Prostate gland (tissue), 2 donors: ENCODE measurements at regions not wholly inside any gene's neighbourhood (a gene's known extent, or its start where the extent isn't known, plus 50 kb on each side); places are given as distances from the start of the nearest gene placed in this dataset.

Source experiments
- DNase-seq: peaks from one replicate; pipeline ENCODE4 v3.0.0-alpha.2; 2019; ENCODE audit warnings: low spot score
- H3K27ac ChIP-seq, 2 donors: fragments of 200-600 bp; sonication (generic); 2 replicates each; pipeline ENCODE4 v1.5.1; 2017 to 2019
- H3K27me3 ChIP-seq: fragments of 200-600 bp; sonication (generic); replicated peaks from 2 replicates; pipeline ENCODE4 v1.5.1; 2019; ENCODE audit not compliant: insufficient read depth
- H3K36me3 ChIP-seq, 2 donors: fragments of 200-600 bp; sonication (generic); 1 replicate in 1 of 2; 2 replicates in 1 of 2; pipeline versions ENCODE4 v1.5.1 to v1.8.1; 2017 to 2019
- H3K4me1 ChIP-seq: fragments of 200-600 bp; sonication (generic); replicated peaks from 2 replicates; pipeline ENCODE4 v1.5.1; 2019
- H3K4me3 ChIP-seq, 2 donors: fragments of 200-600 bp; sonication (generic); 2 replicates each; pipeline ENCODE4 v1.5.1; 2017 to 2019
- H3K9me3 ChIP-seq: fragments of 200-600 bp; sonication (generic); 2 replicates; pipeline ENCODE4 v1.5.1; 2017
- POLR2A ChIP-seq: fragments of 450-650 bp; IDR thresholded peaks from one replicate; pipeline ENCODE4 v1.6.1; 2016; ENCODE audit warnings: antibody characterized with exemption, mild to moderate bottlenecking
- POLR2AphosphoS5 ChIP-seq: sonication (generic); formaldehyde crosslinking; IDR thresholded peaks from one replicate; pipeline ENCODE4 v1.6.1; 2017; ENCODE audit warnings: antibody characterized with exemption
- WGBS: methylation state at CpG from one replicate; pipeline ENCODE4 v1.1.5; 2018; 5-methylcytosine and 5-hydroxymethylcytosine counted together
- intact Hi-C: fragments of 100-400 bp; cut with DNase I; formaldehyde crosslinking; loops from one replicate; pipeline ENCODE4 v1.14.2; 2022
- TF ChIP-seq, protein P1 (sequence below), 4 experiments: fragments of 200-600 bp in 2 of 4; fragments of 450-650 bp in 2 of 4; sonication (generic) in 2 of 4; IDR thresholded peaks; 1 replicate in 3 of 4; 2 replicates in 1 of 4; pipeline ENCODE4 v1.5.1; 2016 to 2019; ENCODE audit warnings: antibody characterized with exemption in 4 of 4, mild to moderate bottlenecking in 2 of 4, moderate library complexity in 2 of 4

DNA sequence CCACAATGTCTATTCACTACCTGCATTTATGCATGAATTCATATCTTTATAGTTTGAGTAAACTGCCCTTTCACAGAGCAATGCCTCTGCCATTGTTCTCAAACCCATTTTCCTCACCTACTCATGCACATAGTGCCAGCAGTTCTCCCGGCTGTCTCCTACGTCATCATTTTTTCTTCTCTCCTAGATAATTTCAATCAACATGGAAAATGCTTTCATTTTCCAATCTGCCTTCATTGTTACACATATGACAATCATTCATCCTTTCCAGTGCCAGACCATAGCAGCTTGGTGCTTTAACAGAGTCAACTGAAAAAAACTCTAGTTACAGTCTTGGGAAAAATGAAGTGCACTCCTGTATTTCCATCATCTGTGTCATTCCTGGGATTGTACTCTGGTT, 514.8 kb upstream of the CTNND2 start:
- 84% methylated on average over 2 of the region's 2 CpGs for WGBS
- Histone ChIP-seq H3K4me1 (no peaks in the 10 kb centered on the region), H3K36me3 (no peaks in the 10 kb centered on the region), H3K4me3 (no peak overlapping the region), H3K9me3 (no peaks in the 10 kb centered on the region), H3K27me3 (no peaks in the 10 kb centered on the region), H3K27ac (no peak overlapping the region)
- TF ChIP-seq, protein P1, sequence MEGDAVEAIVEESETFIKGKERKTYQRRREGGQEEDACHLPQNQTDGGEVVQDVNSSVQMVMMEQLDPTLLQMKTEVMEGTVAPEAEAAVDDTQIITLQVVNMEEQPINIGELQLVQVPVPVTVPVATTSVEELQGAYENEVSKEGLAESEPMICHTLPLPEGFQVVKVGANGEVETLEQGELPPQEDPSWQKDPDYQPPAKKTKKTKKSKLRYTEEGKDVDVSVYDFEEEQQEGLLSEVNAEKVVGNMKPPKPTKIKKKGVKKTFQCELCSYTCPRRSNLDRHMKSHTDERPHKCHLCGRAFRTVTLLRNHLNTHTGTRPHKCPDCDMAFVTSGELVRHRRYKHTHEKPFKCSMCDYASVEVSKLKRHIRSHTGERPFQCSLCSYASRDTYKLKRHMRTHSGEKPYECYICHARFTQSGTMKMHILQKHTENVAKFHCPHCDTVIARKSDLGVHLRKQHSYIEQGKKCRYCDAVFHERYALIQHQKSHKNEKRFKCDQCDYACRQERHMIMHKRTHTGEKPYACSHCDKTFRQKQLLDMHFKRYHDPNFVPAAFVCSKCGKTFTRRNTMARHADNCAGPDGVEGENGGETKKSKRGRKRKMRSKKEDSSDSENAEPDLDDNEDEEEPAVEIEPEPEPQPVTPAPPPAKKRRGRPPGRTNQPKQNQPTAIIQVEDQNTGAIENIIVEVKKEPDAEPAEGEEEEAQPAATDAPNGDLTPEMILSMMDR (IDR thresholded peaks at IDR 0.05), result no peak
- TF ChIP-seq POLR2A (no peak), POLR2AphosphoS5 (no peak)
- DNase-seq, result no peak
- intact Hi-C loops, result no loop called here

DNA sequence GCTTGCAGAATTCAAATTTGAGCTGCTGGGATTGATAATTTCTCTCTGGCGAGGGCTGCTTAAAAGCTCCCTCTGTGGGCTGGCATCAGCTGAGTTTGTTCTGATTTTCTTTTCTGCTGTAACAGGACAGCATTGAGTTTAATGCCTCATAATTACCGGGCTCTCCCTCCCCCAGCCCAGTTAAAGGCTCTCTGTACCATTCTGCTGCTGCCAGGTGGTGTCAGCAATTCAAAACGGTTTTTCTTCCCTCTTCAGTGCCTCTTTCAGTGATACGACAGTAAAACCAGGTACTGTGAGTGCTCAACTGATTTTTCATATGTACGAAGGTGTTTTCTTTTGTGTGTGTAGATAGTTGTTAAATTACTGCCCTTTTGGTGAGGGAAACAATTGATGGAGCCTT, 509.3 kb upstream of the CTNND2 start:
- Histone ChIP-seq H3K4me3 (no peak overlapping the region), H3K27me3 (no peaks in the 10 kb centered on the region), H3K9me3 (no peaks in the 10 kb centered on the region), H3K36me3 (no peaks in the 10 kb centered on the region), H3K4me1 (no peaks in the 10 kb centered on the region), H3K27ac (no peak overlapping the region)
- WGBS, result 37% methylated on average over 5 of the region's 5 CpGs
- no peak for DNase-seq
- intact Hi-C loops, result no loop called here
- no peak for TF ChIP-seq POLR2A

DNA sequence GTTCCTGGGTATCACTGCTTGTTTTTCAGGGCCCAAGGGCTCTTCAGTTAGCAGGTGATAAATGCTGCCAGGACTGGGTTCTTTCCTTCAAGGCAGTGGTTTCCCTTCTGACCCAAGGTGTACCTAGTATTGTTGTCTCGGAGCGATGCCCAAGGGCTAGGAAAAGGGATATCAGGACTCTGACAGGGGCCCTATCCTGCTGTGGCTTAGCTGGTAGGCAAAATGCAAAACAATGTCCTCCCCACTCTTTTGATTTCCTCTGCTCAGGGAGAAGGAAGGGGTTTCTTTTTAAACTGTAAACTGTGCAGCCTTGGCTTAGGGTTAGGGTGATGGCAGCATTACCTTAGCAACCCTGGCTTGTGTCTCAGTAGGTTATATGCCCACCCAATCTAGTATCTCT, 508.8 kb upstream of the CTNND2 start:
- no peak overlapping the region for H3K27ac ChIP-seq
- no peaks in the 10 kb centered on the region for H3K27me3 ChIP-seq
- H3K9me3 ChIP-seq, result no peaks in the 10 kb centered on the region
- intact Hi-C loops, result no loop called here
- 94% methylated on average over 2 of the region's 2 CpGs for WGBS
- no peaks in the 10 kb centered on the region for H3K36me3 ChIP-seq
- no peak for TF ChIP-seq POLR2AphosphoS5
- TF ChIP-seq, protein P1 (IDR thresholded peaks at IDR 0.05), result no peak
- no peak for TF ChIP-seq POLR2A
- H3K4me1 ChIP-seq, result no peaks in the 10 kb centered on the region
- no peak overlapping the region for H3K4me3 ChIP-seq
- no peak for DNase-seq

DNA sequence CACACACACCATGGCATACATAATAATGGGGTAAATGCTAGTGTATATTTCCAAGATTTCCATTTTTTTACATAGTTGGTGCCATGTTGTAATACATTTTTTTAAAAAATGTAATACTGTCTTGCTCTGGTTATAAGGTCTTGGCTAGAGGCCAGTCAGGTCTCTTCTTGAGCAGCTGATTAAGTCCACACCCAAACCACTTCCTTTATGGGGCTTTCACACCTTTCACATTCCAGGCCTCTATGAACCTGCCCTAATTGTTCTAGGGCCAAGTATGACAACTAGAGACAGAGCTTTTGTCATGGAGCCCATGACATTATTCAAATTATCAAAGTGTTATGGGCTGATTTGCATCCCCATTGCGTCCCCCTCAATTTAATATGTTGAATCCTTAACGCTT, 495.6 kb upstream of the CTNND2 start:
- Histone ChIP-seq H3K36me3 (no peaks in the 10 kb centered on the region), H3K4me1 (no peaks in the 10 kb centered on the region), H3K27me3 (no peaks in the 10 kb centered on the region), H3K27ac (no peak overlapping the region), H3K4me3 (no peak overlapping the region), H3K9me3 (no peaks in the 10 kb centered on the region)
- no peak for DNase-seq
- intact Hi-C loops, result no loop called here
- TF ChIP-seq POLR2A (no peak), POLR2AphosphoS5 (no peak)
- TF ChIP-seq, protein P1 (IDR thresholded peaks at IDR 0.05), result no peak
- WGBS, result 76% methylated on average over 2 of the region's 2 CpGs

DNA sequence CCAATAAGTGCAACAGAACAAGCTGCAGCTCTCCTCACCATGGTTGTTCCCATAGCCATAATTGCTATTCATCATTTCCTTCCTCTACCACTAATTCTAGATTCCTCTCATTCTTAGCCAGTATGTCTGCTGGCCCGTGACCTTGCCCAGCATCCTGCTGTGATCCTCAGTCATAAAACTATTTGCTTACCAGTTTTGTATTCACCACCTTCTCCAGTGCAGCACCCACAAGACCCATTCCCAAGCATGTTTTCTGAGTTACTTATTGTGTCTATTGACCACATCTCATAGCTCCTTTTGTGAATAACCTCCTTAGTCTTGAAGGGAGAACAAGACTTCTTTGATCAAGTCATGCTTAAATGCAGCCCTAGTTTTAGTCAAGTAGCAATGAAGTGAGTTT, 488.0 kb upstream of the CTNND2 start:
- Histone ChIP-seq H3K27ac (no peak overlapping the region), H3K4me3 (no peak overlapping the region), H3K9me3 (no peaks in the 10 kb centered on the region), H3K27me3 (no peaks in the 10 kb centered on the region), H3K36me3 (no peaks in the 10 kb centered on the region), H3K4me1 (no peaks in the 10 kb centered on the region)
- WGBS, result 40% methylated on average over 1 of the region's 1 CpG
- intact Hi-C loops, result no loop called here
- TF ChIP-seq POLR2AphosphoS5, result no peak
- no peak for TF ChIP-seq POLR2A
- TF ChIP-seq, protein P1 (IDR thresholded peaks at IDR 0.05), result no peak
- no peak for DNase-seq
